ENCODE measurements at regions not wholly inside any gene's neighbourhood (a gene's known extent, or its start where the extent isn't known, plus 50 kb on each side); places are given as distances from the start of the nearest gene placed in this dataset.

DNA sequence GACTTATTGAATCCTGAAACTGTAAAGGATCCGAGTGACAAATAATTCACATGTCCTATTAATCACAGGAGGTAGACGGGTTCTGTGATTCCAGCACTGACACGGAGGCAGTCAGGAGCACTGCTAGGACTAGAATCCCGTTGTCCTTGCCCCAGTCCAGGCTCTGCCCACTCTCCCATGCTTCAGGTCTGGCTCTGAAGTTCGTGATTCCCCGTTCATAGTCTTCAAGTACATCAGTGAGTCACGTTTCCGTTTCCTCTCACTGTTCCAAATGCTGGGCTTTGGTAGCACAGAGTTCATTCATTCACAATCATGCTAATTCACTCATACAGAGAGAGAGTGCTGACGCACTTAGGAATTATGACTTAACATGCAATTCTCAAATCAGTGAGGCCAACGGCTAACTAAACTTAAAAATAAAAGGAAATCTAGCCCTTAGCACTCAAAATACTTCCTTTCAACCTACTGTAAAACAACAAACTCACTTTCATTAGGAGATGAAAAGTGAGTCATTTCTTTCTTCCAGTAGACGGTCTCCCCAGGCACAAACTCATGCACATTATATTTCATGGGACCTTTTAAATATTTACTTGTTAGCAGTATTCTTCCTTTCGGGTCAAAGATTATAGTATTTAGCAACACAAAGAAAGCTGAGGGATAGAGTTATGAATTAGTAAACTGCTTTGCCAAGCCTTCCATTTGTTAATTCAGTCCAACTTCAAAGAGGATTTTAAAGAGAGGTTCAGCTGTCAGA lies 94.0 kb upstream of the NHSL1 start:
- no peaks in the 10 kb centered on the region for H3K9me3 ChIP-seq (ENCODE audit: control insufficient read depth, insufficient read depth, low read length)
- H3K9ac ChIP-seq (ENCODE audit: low read depth, low read length): peak overlapping the region; percentile 45
- peaks cover 47% of the 10 kb centered on the region for H3K4me1 ChIP-seq (ENCODE audit: insufficient read depth, low read length)
- H3K36me3 ChIP-seq (ENCODE audit: insufficient read depth, low read length): no peaks in the 10 kb centered on the region

DNA sequence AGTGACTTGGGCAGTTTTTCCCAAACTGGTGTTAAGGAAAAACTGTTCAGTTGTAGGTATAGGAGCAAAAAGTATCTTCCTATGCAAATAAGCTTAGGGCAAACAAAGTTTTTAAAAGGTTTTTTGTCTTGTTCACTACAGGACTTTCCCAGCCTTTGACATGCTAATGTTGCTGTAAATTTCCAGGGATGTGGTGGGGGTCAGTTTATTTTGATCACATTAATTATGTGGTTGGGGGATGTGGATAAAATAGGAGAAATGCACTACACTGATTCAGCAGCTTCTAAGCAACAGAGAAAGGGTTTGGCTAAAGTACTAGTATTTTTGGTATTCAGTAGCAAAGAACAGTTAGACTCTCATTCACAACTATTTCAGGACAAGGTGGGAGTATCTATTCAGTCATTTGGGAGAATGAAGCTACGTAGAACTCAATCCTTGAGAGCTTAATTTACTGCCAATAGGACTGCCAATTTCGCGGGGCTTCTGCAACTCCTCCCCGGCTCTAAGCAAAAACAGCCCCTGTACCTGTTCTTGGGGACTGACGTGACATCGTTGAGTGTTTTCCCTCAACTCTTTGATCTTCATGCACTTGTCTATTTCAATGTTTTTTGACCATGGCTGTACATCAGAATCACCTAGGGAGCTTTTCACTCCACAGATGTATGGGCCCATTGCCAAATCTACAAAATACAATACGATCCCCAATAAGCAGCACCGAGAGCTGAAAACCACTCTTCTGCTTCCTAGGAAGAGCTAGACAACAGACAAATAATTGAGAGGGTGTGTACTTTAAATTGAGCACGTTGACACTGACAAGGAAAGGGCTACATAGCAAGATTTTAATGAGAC lies 94.8 kb upstream of the NHSL1 start:
- H3K4me1 ChIP-seq (ENCODE audit: insufficient read depth, low read length): peaks cover 47% of the 10 kb centered on the region
- H3K9me3 ChIP-seq (ENCODE audit: control insufficient read depth, insufficient read depth, low read length): no peaks in the 10 kb centered on the region
- peak overlapping the region; percentile 2; the same call in 1 of the 2 replicates for H3K9ac ChIP-seq (ENCODE audit: low read depth, low read length)
- no peaks in the 10 kb centered on the region for H3K36me3 ChIP-seq (ENCODE audit: insufficient read depth, low read length)

DNA sequence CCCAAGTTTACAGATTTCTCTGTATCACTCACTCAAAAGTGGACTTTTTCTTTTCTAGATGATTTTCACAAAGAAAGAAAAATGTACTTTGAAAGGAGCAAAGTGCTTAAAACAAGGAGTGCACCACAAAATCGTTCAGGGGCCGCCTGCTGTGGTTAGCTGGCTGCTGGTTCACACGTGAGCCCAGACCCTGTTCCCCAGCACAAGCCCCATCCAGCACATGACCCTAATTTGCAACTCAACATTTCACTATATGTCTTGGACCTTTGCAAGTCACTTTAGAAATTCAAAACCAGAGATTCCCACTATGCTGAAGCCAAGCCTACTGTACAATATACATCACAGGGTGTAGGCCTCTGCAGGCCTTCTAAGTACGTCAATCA lies 95.5 kb upstream of the NHSL1 start:
- Histone ChIP-seq H3K9me3 (ENCODE audit: control insufficient read depth, insufficient read depth, low read length) (no peaks in the 10 kb centered on the region), H3K4me1 (ENCODE audit: insufficient read depth, low read length) (peaks cover 47% of the 10 kb centered on the region), H3K36me3 (ENCODE audit: insufficient read depth, low read length) (no peaks in the 10 kb centered on the region), H3K9ac (ENCODE audit: low read depth, low read length) (no peak overlapping the region)

- no peaks in the 10 kb centered on the region for H3K36me3 ChIP-seq (ENCODE audit: insufficient read depth, low read length)
- H3K9ac ChIP-seq (ENCODE audit: low read depth, low read length): no peak overlapping the region
- H3K9me3 ChIP-seq (ENCODE audit: control insufficient read depth, insufficient read depth, low read length): no peaks in the 10 kb centered on the region
- H3K4me1 ChIP-seq (ENCODE audit: insufficient read depth, low read length): peaks cover 43% of the 10 kb centered on the region
Measured at GRCh38 chr6:138596126-138596525, 96.8 kb upstream of the NHSL1 start.

DNA sequence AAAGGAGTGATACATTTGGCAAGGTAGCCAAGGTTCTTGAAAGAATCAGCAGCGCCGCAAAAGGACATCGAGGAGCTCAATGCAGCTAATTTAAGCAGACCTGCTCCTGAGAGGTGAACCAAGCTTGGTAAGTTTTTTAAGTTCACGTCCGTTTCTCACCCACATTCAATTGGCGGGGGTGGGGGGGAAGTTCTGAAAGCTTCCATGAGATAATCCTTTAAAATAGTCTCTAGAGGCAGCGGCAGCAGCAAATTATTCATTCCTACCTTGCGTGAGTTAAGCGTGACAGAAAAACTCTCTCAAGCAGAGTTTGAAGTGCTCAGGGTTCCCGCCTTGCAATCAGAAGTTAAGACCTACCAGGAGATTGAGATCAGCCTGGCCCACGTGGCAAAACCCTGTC lies 97.3 kb upstream of the NHSL1 start:
- Histone ChIP-seq H3K36me3 (ENCODE audit: insufficient read depth, low read length) (no peaks in the 10 kb centered on the region), H3K4me1 (ENCODE audit: insufficient read depth, low read length) (peaks cover 43% of the 10 kb centered on the region), H3K9ac (ENCODE audit: low read depth, low read length) (no peak overlapping the region), H3K9me3 (ENCODE audit: control insufficient read depth, insufficient read depth, low read length) (no peaks in the 10 kb centered on the region)

- no peaks in the 10 kb centered on the region for H3K36me3 ChIP-seq (ENCODE audit: insufficient read depth, low read length)
- H3K9me3 ChIP-seq (ENCODE audit: control insufficient read depth, insufficient read depth, low read length): no peaks in the 10 kb centered on the region
- H3K4me1 ChIP-seq (ENCODE audit: insufficient read depth, low read length): peaks cover 36% of the 10 kb centered on the region
- no peak overlapping the region for H3K9ac ChIP-seq (ENCODE audit: low read depth, low read length)
Measured at GRCh38 chr6:138597336-138597735, 98.0 kb upstream of the NHSL1 start.

DNA sequence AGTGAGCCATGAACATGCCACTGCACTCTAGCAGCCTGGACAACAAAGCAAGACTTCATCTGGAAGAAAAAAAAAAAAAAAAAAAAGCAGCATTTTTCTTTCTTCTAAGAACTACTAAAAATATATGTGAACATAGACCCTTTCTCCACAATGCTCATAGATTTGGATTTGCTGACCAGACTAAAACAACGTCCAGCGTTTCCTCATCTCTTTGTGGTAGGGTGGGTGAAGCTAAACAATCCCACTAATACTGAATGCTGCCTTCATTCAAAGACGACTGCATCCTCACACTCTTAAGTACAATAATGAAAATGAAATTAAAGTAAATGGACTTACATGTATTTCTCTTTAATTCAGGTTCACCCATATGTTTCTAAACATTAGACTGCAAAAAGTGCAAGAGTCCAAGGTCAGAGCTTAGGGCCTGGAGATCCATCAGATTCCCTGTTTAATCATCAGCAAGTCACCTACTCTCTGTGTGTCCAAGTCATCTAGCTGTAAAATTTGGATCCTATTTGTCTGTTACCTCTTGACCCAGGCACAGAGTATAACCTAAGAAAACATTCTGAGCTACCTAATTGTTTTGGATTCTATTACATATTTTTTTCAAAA lies 99.4 kb upstream of the NHSL1 start:
- H3K36me3 ChIP-seq (ENCODE audit: insufficient read depth, low read length): no peaks in the 10 kb centered on the region
- no peak overlapping the region for H3K9ac ChIP-seq (ENCODE audit: low read depth, low read length)
- H3K9me3 ChIP-seq (ENCODE audit: control insufficient read depth, insufficient read depth, low read length): no peaks in the 10 kb centered on the region
- peaks cover 28% of the 10 kb centered on the region for H3K4me1 ChIP-seq (ENCODE audit: insufficient read depth, low read length)

DNA sequence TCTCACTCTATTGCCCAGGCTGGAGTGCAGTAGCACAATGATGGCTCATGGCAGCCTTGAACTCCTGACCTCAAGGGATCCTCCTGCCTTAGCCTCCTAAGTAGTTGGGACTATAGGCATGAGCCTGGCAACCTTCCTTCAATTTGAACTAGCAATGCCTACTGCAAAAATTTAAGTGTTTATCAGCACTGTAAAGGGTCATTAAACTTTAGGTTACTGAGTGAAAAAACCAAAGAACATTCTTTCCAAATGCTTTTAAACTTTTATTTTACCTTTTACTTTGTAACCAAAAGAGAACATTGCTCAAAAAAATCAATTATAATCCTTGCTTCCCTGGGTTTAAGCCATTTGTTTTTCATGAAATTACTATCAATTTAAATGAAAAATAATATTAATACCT lies 101.0 kb upstream of the NHSL1 start:
- Histone ChIP-seq H3K9me3 (ENCODE audit: control insufficient read depth, insufficient read depth, low read length) (no peaks in the 10 kb centered on the region), H3K9ac (ENCODE audit: low read depth, low read length) (no peak overlapping the region), H3K36me3 (ENCODE audit: insufficient read depth, low read length) (no peaks in the 10 kb centered on the region), H3K4me1 (ENCODE audit: insufficient read depth, low read length) (peaks cover 16% of the 10 kb centered on the region; the same call in 1 of the 2 replicates)

- H3K4me1 ChIP-seq (ENCODE audit: insufficient read depth, low read length): peaks cover 14% of the 10 kb centered on the region; the same call in 1 of the 2 replicates
- no peaks in the 10 kb centered on the region for H3K9me3 ChIP-seq (ENCODE audit: control insufficient read depth, insufficient read depth, low read length)
- no peaks in the 10 kb centered on the region for H3K36me3 ChIP-seq (ENCODE audit: insufficient read depth, low read length)
- H3K9ac ChIP-seq (ENCODE audit: low read depth, low read length): no peak overlapping the region
Measured at GRCh38 chr6:138600726-138601125, 101.4 kb upstream of the NHSL1 start.

GRCh38 chr6:138601128-138601527 lies 101.8 kb upstream of the NHSL1 start:
- peaks cover 10% of the 10 kb centered on the region; the same call in 1 of the 2 replicates for H3K4me1 ChIP-seq (ENCODE audit: insufficient read depth, low read length)
- H3K9me3 ChIP-seq (ENCODE audit: control insufficient read depth, insufficient read depth, low read length): no peaks in the 10 kb centered on the region
- no peaks in the 10 kb centered on the region for H3K36me3 ChIP-seq (ENCODE audit: insufficient read depth, low read length)
- no peak overlapping the region for H3K9ac ChIP-seq (ENCODE audit: low read depth, low read length)

DNA sequence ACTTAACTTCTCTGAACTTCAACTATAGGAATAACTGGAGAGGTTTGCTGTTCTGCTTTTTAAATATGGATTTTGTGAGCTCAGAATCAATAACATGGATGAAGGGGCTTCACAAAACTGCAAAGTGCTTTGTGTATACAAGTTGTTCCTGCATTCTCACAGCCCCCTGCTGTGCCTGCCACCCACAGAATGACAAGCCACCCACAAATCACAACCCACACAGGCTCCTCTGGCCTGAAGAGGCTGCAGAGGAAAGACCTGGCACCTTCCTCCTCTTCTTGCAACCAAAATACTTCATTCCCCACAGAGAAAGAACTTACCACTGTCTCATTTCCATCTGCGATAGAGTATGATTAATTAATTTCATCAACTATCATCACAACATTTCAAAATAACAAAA lies 106.7 kb upstream of the NHSL1 start:
- no peaks in the 10 kb centered on the region for H3K9me3 ChIP-seq (ENCODE audit: control insufficient read depth, insufficient read depth, low read length)
- H3K36me3 ChIP-seq (ENCODE audit: insufficient read depth, low read length): no peaks in the 10 kb centered on the region
- H3K9ac ChIP-seq (ENCODE audit: low read depth, low read length): no peak overlapping the region
- 0 out of 2 replicates have a peak, but pooled peaks cover 4% of the 10 kb centered on the region for H3K4me1 ChIP-seq (ENCODE audit: insufficient read depth, low read length)

DNA sequence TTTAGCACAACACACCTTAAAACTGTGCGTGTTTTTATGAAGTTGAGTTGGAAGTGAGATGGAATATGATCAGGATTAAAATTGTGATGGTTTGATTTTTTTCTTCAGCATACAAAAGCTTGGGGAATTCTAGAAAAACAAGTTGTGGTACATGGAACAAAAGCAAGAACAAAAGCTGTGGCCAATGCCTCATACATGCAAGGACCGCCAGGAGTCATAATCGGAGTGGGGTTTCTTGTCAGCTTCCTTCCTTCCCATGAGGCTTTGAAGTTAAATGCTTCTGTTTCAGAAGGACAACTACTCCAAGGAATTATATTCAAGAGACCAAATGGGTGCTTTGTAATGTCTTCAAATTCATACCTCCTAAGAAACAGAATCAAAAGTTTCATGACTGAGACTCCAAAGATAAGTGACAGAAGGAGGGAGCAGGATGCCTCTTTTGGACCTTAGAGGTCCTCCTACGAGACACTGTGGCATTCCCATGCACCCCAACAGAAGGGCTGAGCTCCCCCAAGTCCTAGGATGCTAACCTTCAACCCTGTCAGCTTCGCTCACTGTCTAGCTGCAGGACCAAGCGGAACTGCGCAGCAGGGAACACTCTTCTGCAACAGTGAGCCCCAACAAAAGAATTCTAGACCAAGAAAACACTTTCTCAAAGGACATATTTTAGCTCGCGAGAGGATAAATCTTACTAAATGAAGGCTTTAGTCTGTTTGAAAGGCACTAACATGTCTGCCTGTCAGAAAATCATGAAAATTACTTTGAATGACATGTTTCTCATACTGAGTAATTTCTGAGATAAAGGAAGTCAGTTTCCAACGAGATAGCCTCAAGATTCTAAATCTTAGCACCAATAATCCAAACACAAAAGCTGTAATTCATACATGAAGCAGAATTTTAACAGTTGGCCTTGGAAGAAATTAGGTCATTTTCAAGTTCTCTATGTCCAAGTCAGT lies 108.5 kb upstream of the NHSL1 start:
- H3K36me3 ChIP-seq (ENCODE audit: insufficient read depth, low read length): no peaks in the 10 kb centered on the region
- no peaks in the 10 kb centered on the region for H3K9me3 ChIP-seq (ENCODE audit: control insufficient read depth, insufficient read depth, low read length)
- no peak overlapping the region for H3K9ac ChIP-seq (ENCODE audit: low read depth, low read length)
- H3K4me1 ChIP-seq (ENCODE audit: insufficient read depth, low read length): 0 out of 2 replicates have a peak, but pooled peaks cover 1% of the 10 kb centered on the region

- H3K36me3 ChIP-seq (ENCODE audit: insufficient read depth, low read length): no peaks in the 10 kb centered on the region
- no peaks in the 10 kb centered on the region for H3K4me1 ChIP-seq (ENCODE audit: insufficient read depth, low read length)
- H3K9me3 ChIP-seq (ENCODE audit: control insufficient read depth, insufficient read depth, low read length): no peaks in the 10 kb centered on the region
- no peak overlapping the region for H3K9ac ChIP-seq (ENCODE audit: low read depth, low read length)
Measured at GRCh38 chr6:138608896-138609295, 109.6 kb upstream of the NHSL1 start.

All from ES-I3 (cell line).